Fibroblast of gingiva (primary cell): ENCODE measurements at regions not wholly inside any gene's neighbourhood (a gene's known extent, or its start where the extent isn't known, plus 50 kb on each side); places are given as distances from the start of the nearest gene placed in this dataset.

ENCODE experiments used
- DNase-seq: peaks from one replicate; pipeline ENCODE4 v3.0.0-alpha.2; 2011; ENCODE audit warnings: low read depth

DNA sequence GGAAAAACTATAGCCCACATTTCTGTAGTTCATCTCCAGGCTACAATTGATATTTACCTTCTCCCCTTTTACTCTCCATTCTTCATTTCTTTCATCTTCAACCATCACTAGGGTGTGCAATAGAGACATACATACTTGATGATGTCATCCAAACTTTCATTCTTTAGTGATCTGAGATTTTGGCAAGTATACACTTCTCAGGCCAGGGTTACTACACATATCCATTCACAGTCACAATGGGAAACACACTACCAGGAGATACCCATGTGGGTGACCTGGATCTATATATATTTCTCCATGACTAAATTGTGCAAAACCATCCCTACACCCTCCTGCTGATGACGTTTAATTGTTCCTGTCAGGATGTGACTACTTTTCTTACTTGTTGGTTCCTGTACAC is 769.5 kb upstream of the DPPA4 start:
- DNase-seq: peak; percentile 9

GRCh38 chr3:110123946-110124345 is 786.6 kb upstream of the DPPA4 start:
- no peak for DNase-seq

DNA sequence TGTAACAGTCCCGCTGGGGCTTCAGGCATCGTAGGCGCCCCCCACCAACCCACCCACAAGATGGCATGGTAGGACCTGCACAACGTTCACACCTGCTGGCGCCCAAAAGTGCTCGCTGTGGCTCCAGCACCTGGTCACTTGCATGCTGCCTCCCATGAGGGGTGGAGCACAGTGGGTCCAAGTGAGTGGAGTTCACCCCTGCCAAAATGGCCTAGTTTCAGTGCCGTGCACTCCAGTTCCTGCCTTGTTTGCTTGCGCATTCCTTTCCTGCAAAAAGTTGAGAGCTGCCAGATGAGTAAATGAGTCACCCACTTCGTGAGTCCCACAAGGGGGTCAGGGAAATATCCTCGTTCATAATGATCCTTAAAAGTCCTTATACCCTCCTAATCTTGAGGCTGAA is 788.7 kb upstream of the DPPA4 start:
- no peak for DNase-seq

- DNase-seq: no peak
Observed at GRCh38 chr3:110133971-110134370, 796.6 kb upstream of the DPPA4 start.

DNA sequence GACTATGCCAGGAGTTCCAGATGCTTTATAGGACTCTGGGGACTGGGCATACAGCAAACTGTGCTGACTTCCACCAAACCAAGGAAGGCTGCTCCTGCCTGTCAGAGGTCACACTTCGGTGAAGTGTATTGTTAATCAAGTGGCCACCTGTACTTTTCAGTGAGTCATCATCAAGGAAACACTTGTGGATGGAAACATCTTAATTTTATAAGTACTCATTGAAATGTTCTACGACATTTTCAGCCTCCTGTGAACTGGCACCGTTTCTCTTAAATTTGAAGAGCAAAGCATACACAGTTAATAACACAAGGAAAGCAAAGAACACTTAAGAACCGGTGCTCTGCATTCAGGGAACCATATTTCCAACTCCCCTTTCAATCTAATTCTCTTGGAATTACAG is 801.7 kb upstream of the DPPA4 start:
- DNase-seq: no peak

DNA sequence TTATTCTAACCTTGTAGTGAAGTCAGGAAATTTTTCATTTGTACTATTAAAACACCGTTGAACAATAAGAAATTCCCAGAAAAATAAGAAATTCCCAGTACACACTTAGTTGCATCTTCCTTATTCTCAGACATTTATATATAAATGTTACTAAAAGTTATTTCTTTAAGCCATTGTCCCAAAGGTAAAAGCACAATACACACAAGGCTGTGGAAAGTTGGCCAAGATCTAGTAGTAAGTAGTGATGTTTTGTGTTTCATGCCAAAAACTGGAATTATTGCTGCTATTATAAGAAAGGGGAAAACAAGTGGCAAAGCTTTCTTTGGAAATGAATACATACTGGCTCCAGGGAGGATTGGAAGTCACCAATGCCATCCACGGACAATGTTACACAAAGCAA is 802.5 kb upstream of the DPPA4 start:
- no peak for DNase-seq

DNA sequence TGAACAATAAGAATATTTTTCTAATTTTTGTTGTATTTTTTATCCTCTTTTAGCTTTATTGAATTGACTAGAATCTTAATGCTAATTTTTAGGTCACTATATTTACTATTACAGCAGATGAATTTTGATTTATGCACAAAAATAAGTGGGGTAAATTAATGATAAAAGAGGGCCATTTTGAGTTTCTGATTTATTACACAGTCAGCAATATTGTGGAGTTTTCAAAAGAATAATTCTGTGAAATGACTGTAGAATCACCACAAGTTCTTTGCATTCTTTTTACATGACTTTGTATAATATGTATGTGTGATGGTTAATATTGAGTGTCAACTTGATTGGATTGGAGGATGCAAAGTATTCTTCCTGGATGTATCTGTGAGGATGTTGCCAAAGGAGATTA is 812.4 kb upstream of the DPPA4 start:
- no peak for DNase-seq

DNA sequence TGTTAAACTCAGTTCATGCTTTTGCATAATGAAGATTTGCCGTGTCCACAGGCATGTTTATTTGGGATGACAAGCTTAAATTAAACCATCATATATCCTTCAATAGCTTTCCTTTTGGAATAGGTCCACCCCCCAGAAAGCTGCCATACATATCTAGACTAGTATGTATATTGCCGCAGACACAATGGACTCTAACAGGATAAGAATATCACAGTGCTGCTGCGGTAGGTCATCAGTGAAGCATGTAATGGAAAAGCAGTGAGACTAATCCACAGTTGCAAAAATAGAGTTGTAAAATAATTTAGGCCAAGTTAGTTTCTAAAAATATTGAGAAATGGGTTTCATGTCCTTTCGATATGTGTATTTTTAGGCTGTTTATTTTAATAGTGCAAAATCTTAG is 819.9 kb upstream of the DPPA4 start:
- DNase-seq: no peak

GRCh38 chr3:110164632-110165369 is 827.5 kb upstream of the DPPA4 start:
- DNase-seq: peak; percentile 1

- no peak for DNase-seq
Observed at GRCh38 chr3:110165370-110165743, 828.0 kb upstream of the DPPA4 start.

DNA sequence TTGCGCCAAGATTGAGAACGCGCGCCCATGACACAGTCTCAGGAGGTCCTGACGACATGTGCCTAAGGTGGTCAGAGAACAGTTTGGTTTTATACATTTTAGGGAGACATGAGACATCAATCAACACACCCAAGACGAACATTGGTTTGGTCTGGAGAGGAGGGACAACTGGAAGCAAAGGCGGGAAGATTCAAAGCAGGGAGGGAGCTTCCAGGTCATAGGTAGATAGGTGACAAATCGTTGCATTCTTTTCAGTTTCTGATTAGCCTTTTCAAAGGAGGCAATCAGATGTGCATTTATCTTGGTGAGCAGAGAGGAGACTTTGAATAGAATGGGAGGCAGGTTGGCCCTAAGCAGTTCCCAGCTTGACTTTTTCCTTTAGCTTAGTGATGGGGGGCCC is 828.4 kb upstream of the DPPA4 start:
- DNase-seq: no peak

- no peak for DNase-seq
Observed at GRCh38 chr3:110166791-110167190, 829.4 kb upstream of the DPPA4 start.

GRCh38 chr3:110174908-110175307 is 837.6 kb upstream of the DPPA4 start:
- DNase-seq: no peak

- DNase-seq: peak; percentile 38
Observed at GRCh38 chr3:110178965-110179364, 841.6 kb upstream of the DPPA4 start.

GRCh38 chr3:110180733-110181132 is 843.4 kb upstream of the DPPA4 start:
- DNase-seq: peak; percentile 76

DNA sequence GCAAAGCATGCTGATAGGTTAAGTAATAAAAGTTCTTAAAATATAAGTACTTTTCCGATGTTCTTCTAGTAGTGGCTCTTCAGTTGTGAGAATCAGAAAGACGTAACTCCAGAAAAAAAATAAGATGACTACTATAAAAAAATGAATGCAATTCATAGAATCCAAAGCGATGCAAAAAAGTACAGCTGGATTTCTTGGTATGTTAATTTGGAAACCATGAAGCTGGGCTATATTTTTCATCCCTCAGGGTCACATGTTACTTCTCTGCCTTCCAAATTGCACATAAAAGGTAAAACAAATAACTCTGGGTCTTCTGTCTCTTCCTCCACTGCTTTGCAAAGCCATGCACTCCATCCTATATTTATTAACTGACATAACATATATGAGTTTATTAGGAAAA is 843.9 kb upstream of the DPPA4 start:
- DNase-seq: no peak

GRCh38 chr3:110184536-110184935 is 847.2 kb upstream of the DPPA4 start:
- no peak for DNase-seq

- no peak for DNase-seq
Observed at GRCh38 chr3:110193074-110193473, 855.7 kb upstream of the DPPA4 start.

- no peak for DNase-seq
Observed at GRCh38 chr3:110198717-110199587, 861.6 kb upstream of the DPPA4 start.

DNA sequence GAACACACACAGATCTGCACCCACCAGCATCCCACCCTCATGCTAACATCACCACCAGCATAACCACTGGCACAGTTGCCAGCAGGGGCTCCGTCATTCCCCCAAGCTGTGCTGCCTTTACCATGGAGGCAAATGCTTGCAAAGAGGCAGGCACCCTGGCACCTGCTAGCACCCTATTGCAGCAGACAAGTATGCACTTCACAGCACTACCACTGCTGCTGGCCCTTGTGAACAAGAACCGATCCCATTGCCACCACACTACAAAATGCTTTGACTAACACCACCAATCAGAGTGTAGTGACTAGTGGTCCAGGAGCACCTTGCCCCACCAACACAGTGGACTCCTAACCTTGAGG is 862.2 kb upstream of the DPPA4 start:
- no peak for DNase-seq

GRCh38 chr3:110210086-110210660 is 861.4 kb upstream of the NECTIN3 start:
- no peak for DNase-seq

DNA sequence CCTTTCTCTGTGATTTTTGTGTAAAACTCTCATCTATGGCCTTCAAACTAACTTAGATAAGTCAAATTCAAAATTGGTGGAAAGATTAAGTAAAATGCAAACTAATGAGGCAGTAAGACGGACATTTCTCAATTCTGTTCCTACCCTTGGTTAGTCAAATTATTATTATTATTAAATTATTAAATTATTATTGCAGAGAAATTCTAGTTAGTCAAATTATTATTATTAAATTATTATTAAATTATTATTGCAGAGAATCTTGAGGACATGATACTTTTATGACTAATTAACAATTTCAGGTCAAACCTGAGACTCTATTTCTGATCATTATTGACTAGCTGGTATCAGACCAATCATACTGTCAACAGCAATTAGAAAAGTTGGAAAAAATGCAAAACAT is 845.0 kb upstream of the NECTIN3 start:
- no peak for DNase-seq

DNA sequence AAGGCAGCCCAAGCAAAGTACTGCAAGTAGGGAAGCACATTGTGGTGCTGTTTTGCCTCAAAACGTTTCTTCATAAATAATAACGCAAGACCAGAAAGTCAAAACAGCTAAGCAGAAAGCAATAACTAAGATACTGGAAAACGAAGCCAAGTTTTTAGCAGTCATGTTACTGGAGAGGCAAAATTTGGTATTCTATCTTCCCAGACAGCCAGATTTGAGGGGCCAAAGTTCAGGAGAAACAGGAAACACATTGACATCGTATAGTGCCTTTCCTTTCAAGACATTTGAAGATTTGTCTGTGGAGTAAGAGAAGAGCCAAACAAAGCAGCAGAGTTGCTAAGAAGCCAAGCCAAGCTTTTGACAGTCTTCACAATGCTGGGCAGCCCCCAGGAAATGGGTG is 843.6 kb upstream of the NECTIN3 start:
- no peak for DNase-seq
